ENCODE measurements at regions not wholly inside any gene's neighbourhood (a gene's known extent, or its start where the extent isn't known, plus 50 kb on each side); places are given as distances from the start of the nearest gene placed in this dataset.

GRCh38 chr2:11983401-11983800, 237.0 kb downstream of the LPIN1 start:
- no peak overlapping the region for H3K4me3 ChIP-seq (ENCODE audit: low read length)
- no peak for DNase-seq (ENCODE audit: low read depth)
- TF ChIP-seq, protein P1, sequence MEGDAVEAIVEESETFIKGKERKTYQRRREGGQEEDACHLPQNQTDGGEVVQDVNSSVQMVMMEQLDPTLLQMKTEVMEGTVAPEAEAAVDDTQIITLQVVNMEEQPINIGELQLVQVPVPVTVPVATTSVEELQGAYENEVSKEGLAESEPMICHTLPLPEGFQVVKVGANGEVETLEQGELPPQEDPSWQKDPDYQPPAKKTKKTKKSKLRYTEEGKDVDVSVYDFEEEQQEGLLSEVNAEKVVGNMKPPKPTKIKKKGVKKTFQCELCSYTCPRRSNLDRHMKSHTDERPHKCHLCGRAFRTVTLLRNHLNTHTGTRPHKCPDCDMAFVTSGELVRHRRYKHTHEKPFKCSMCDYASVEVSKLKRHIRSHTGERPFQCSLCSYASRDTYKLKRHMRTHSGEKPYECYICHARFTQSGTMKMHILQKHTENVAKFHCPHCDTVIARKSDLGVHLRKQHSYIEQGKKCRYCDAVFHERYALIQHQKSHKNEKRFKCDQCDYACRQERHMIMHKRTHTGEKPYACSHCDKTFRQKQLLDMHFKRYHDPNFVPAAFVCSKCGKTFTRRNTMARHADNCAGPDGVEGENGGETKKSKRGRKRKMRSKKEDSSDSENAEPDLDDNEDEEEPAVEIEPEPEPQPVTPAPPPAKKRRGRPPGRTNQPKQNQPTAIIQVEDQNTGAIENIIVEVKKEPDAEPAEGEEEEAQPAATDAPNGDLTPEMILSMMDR (conservative IDR thresholded peaks at IDR 0.05; ENCODE audit: low read depth, low read length) = no peak

DNA sequence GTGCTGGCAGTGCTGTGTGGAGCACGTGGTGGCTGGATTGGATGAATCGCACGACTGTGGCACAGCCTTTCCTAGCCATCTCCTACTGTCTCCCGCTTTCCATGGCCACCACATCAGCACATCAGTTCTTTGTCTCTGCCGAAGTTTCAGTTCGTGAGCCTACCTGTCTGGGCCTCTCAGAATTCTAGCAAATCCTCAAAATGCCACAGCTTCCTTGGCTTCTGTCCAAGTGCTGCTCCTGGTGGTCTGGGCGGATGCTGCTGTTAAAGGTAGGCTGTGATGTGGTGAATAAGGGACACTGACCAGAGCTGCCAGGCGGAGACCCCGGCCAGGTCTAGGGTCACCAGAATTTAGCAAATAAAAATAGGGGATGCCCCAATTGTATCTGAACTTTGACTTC, 237.4 kb downstream of the LPIN1 start:
- H3K4me3 ChIP-seq (ENCODE audit: low read length) = no peak overlapping the region
- DNase-seq (ENCODE audit: low read depth) = no peak
- TF ChIP-seq, protein P1 (conservative IDR thresholded peaks at IDR 0.05; ENCODE audit: low read depth, low read length) = no peak

GRCh38 chr2:11984316-11985158, 238.1 kb downstream of the LPIN1 start:
- H3K4me3 ChIP-seq (ENCODE audit: low read length) = no peak overlapping the region
- TF ChIP-seq, protein P1 (conservative IDR thresholded peaks at IDR 0.05; ENCODE audit: low read depth, low read length) = no peak
- no peak for DNase-seq (ENCODE audit: low read depth)

- no peak for DNase-seq (ENCODE audit: low read depth)
- H3K4me3 ChIP-seq (ENCODE audit: low read length) = no peak overlapping the region
- TF ChIP-seq, protein P1 (conservative IDR thresholded peaks at IDR 0.05; ENCODE audit: low read depth, low read length) = no peak
Measured at GRCh38 chr2:11985817-11986566, 239.6 kb downstream of the LPIN1 start.

DNA sequence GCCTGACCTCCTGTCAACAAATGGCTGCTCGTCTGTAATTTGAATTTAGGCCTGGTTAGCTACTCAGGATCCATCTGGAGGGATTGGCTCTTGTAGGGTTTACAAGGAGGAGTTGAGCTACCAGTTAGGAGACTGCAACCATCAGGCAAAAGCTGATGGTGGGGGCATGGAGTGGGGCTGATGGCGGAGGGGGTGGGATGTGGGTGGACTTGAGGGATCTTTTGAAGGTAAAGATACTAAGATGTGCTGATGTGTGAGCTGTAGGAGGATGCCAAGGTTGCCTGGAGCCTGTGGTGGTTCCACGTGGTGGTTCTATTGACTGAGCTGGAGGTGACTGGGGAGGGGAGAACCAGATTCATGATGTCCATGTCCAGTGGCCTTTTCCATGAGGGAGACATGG, 240.7 kb downstream of the LPIN1 start:
- TF ChIP-seq, protein P1 (conservative IDR thresholded peaks at IDR 0.05; ENCODE audit: low read depth, low read length) = no peak
- no peak overlapping the region for H3K4me3 ChIP-seq (ENCODE audit: low read length)
- no peak for DNase-seq (ENCODE audit: low read depth)

DNA sequence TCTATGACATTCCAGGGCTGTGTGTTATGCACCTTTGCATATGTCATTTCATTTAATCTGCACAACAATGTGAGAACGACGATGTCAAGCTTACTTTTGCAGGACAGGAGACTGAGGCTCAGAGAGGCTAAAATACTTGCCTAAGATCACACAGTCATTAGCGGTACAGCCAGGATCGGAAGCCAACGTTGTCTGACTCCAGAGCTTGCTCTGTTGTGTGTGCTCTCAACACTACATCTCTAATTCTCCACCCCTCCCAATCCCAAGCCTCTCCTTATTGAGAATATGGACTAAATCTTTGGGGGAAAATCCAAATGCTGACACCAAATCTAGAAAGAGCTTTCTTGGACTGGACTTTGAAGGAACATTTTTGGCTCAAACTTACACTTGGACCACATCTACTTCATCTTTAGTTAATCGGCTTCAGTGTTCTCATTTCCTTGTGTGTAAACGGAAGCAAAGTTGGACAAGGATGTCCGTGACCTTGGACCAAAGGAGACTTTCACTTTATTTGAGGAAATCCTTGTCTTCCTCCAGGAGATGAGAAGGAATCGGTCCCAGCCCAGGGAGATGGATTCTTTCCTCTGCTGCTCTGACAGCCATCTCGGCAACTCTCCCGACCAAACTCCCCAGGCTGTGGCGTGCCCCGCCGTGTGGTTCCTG, 242.4 kb downstream of the LPIN1 start:
- H3K4me3 ChIP-seq (ENCODE audit: low read length) = no peak overlapping the region
- TF ChIP-seq, protein P1 (conservative IDR thresholded peaks at IDR 0.05; ENCODE audit: low read depth, low read length) = no peak
- no peak for DNase-seq (ENCODE audit: low read depth)
